ENCODE measurements at regions not wholly inside any gene's neighbourhood (a gene's known extent, or its start where the extent isn't known, plus 50 kb on each side); places are given as distances from the start of the nearest gene placed in this dataset.

DNA sequence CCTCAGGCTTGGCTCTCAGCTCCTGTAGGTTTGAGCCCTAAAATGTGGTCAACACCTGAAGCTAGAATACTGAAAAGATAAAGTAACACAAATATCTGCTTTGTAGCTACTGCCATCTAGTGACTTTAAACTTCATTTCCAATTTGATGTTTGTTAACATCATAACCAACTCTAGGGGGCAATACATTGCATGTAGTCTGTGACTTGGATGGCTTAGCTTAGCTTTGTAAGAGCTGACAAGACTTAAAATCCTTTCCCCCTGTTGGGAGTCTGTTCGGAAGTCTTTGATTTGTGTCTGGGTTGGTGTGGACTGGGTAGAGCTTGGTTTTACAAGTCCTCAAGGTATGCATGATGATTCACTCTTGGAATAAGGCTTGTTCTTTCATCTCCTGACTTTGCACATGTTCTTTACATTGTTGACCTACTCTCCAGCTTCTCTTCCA is 51.7 kb downstream of the SCN11A start:
- peak; percentile 48 for DNase-seq

DNA sequence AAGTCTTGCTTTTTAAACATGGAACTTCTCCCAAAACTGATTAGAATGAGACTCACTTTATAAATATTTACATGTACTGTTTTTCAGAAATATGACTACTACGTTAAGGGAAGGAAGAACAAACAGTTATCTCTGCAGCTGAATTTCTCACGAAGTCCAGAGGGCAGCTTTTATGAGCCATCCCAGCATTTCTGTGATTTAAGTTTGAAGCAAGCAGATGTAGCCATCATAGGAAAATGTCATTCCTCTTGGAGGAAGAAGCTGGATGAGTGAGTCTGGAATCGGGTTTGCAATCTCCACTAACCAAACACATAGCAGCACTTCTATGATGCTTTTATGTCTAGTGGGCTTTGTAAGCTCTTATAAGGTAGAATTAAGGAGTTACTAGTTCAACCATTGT is 53.7 kb downstream of the SCN11A start:
- DNase-seq, result no peak

- DNase-seq, result no peak
Observed at GRCh38 chr3:38996193-38996592, 55.6 kb downstream of the SCN11A start.

DNA sequence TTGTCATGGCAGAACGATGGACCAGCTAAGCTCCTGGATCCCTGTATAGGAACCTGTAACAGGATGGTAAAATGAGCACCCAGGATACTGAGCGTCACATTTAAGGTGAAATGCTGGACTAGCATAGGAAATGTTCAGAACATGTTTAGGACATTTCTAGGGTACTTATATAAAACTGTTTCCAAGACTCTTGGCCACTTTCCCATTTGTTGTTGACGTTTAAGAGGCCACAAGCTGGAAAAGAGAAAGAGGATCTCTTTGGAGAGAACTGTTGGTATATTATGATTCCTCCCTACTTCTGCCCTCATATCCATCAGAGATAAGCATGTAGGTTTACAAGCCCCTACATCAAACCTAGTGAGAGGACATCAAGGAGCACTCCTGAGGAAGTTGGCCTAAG is 57.5 kb downstream of the SCN11A start:
- DNase-seq, result no peak

GRCh38 chr3:38992117-38992760 is 59.5 kb downstream of the SCN11A start:
- no peak for DNase-seq

DNA sequence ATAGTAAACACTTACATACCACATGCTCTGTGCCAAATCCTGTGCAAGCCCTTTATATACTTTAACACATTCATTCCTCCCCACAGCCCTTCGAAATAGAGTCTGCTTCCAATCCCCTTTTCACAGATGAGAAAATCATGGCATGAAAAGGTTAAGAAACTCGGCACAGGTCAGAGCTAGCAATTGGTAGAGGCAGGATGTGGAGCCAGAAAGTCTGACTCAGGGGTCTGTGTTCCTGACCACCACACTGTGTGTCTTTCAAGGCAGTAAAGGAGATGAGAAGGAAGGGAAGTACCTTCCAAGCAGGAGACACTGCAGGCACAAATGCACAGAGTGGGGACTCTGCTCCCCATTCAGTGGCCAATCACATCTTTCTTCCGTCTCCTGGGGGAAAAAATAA is 61.1 kb downstream of the SCN11A start:
- no peak for DNase-seq

DNA sequence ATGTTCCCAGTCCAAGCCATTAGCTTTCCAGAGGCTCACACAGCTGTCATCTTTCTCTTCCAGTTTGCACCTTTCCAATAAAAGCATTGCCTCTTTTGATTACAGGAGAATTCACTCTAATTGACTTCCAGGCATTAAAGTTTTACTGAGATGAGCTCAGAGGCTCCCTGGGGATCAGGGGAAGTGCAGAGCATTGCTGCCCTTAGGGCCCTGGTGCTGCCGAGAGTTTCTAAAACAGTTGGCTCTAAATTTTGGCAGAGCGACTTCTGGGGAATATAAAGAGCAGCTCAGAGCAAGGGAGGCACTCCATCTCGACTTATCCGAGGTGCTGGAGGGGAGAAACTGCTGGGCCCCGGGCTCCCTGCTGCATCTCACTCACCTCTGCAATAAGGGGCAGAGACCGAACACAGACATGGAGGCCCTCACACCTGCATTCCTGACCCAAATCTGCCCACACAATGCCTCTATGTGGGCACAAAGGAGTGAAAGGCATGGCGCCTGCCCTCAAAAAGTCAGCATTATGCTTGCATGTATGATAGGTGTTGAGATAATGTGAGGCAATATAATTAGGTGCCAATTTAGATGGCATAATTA is 61.7 kb downstream of the SCN11A start:
- DNase-seq, result no peak

DNA sequence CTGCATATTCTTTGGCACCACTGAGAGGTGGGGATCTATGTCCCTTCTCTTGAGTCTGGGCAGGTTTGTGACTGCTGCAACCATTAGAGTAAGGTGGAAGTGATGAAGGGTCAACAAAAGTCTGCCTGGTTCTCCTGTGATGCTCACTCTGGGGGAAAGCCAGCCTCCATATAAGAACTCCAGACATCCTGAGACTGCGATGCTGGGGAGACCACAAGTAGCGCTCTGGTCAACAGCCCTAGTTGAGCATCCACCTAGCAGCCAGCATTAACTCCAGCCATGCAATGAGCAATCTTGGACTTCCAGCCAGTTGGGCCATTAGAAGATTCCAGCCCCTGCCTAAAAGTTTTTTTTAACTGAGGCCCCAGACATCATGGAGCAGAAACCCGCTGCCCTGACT is 62.8 kb downstream of the SCN11A start:
- DNase-seq, result peak; percentile 0

DNA sequence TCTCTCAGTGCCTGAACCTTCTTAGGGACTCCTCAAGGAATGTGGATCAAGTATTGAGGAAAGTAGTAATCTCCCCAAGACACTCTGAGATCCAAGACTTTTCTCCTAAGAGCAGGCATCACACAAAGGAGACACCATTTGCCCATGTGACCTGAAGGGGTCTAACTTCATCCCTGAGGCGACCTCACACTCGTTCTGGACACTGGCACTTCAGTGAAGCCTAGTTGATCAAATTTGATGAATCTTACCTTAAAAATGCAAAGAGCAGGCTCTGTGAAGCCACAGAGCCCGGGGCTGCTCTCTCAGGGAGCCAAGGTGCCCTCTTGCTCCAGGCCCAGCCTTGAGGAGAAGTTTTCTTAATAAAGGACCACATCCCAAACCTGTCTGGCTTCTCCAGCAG is 64.3 kb downstream of the SCN11A start:
- no peak for DNase-seq

GRCh38 chr3:38986901-38987300 is 64.8 kb downstream of the SCN11A start:
- no peak for DNase-seq

DNA sequence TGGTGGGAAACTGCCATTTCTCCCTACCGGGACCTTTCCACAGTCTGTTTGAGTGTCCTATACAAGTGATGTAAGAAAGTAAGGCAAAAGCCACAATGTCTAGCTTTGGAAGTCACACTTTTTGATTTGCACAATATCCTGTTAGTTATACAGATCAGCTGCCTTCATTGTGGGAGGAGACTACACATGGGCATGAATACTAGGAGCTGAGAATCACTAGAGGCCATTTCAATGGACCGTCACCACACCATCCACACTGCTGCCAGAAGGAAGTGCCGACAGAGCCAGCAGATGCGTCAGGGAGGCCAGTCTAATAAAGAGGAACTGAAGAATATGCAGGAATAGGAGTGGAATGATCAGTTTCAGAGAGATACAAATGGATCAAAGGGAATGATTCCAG is 65.8 kb downstream of the SCN11A start:
- no peak for DNase-seq

- DNase-seq, result no peak
Observed at GRCh38 chr3:38985581-38985980, 66.2 kb downstream of the SCN11A start.

GRCh38 chr3:38984731-38985130 is 67.0 kb downstream of the SCN11A start:
- DNase-seq, result no peak

GRCh38 chr3:38984110-38984509 is 67.6 kb downstream of the SCN11A start:
- no peak for DNase-seq

DNA sequence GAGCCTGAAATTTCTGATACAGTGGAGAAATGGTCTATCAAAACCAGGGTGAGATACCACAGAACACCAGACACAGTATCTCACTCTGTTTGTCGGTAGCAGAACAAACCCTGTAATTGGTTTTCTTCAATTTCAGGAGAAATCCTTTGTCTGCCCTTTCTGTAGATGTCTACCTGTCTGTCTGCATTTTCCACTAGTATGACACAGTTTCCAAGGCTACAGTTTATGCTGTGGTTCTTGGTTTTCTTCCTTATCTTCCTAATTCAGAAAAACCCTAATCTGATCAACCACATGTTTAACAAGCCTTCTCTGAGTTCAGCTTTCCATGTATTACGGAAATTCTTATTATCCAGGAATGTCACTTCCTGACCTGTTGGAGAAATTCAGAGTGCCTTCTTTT is 70.8 kb downstream of the SCN11A start:
- DNase-seq, result no peak

DNA sequence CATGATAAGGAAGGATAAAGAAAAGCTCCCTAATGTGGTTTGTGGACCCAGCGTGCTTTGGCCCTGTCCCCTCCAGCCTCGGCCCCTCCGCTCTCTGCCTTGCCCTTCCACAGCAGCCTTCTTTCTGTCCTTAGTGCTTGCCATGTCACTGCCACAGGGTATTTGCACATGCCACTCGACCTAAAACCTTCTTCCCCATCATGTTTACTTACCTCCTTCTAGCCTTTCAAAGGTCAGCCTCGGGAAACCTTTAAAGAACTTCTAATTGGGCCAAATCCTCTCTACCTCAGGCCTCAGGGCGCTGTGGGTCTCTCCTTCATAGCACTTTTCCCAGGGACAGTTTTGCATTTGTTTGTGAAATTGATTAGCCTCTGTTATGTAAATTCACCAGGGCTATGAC is 73.0 kb downstream of the SCN11A start:
- DNase-seq, result no peak

GRCh38 chr3:38970851-38971638 is 80.7 kb downstream of the SCN11A start:
- DNase-seq, result no peak

DNA sequence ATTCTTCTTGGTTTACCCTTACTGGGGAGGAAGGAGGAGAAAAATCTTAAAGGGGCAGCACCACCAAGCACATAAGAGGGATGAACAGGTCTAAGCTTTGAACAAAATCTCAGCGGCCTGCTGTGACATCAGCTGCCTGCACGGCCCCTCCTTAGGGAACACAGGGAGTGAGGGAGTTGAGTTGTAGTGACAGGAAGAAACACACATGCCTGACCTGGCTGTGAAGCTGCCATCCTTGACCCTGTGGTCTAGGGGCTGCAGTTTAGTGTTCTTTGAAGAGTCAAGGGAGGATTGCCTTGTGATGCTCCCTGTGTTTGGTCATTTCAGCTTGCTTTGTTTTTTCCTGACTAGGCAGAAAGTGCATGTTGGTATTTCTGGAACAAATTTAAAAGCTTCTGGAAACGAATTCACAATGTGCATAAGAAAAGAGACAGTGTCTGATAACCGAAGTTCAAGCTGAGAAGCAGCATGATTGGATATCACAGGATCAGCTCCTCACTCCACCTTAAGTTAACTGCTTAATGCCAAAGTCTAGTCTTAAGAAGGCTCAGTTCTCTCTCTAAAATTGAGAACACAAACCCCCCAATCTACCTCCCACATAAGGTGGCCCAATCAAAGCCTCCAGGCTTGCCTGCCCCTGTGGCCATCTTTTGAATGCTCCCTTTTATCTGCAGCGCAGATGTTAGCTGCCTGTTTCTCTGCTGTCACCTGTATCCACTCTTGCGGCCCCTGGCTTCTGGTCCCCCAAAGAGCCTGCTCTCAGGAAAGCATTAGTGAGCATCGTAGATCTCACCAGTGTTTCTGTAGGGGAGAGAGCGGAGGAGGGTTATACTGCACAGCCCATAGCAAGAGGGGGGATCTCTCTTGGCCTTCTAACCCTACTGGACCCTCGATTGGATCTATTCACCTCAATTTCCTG is 82.2 kb downstream of the SCN11A start:
- no peak for DNase-seq

GRCh38 chr3:38968891-38969290 is 82.9 kb downstream of the SCN11A start:
- DNase-seq, result no peak

DNA sequence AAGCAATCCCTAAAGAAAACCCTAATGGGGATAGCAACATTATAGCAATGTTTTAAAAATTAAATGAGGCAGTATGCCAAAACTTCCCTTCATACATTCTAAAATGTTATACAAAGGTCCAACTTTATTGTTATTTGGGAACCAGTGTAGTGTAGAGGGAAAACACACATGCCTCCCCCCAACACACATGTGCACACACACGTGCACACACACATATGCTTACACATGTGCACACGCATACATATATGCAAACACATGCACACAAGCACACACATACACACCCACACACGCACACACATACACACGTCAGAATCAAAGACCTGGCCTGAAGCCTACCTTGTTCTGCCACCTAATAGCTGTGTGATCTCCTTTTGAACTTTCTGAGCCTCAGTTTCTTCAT is 83.3 kb downstream of the SCN11A start:
- no peak for DNase-seq

DNA sequence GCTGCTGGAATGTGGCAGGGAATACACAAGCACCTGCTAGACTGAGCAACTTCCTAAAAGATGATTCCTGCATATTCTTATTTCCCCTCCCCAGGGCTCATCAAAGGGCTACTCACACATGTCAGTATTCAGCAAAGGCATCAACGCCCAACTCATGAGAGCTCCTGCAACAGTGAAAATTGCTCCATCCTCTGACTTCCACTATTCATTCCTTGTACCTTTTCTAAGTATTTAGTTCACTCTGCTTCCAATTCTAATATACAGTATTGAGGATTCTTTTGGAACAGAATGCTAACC is 84.1 kb downstream of the SCN11A start:
- no peak for DNase-seq

DNA sequence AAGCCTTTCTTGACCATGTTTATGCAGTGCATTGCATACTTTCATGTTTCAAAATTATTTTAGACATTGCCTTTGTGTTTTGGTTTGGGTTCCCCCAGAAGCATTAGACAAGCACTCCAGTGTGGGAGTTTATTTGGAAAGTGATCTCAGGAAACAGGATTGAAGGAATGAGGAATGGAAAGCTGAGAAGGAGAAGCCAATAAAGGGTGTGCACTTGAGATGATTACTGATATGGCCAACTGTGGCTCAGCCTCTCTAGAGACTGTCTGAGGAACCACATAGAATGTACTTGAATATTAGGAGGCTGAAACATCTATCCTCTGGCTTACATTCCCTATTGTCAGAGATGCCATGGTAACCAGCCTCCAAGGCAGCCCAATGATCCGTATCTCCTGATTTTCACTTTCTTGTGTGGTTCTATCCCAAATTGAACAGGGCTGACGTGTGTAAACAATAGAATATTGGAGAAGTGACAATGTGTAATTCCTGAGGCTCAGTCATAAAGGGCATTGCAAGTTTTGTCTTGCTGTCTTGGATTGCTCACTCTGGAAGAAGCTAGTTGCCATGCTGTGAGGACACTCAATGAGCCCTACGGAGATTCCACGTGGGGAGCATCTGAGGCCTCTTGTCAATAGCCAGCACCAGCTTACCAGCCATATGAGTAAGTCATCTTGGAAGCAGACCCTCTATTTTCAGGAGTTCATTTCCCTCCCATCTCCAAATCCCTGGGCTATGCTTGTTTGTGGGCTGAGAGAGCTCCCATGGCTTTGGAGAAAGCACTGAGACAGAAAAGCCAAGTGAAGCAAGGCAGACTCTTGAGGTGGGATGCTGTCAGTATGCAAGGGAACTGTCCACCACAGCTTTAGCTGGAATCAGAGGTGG is 84.7 kb downstream of the SCN11A start:
- no peak for DNase-seq

Measured in NCI-H446 treated with DMSO at 0.1 percent for 48 hours (cell line).